Adrenal gland (tissue), 9 donors: ENCODE measurements at regions not wholly inside any gene's neighbourhood (a gene's known extent, or its start where the extent isn't known, plus 50 kb on each side); places are given as distances from the start of the nearest gene placed in this dataset.

ENCODE experiments used
- DNase-seq, 7 donors: peaks; one replicate each; pipeline ENCODE4 v3.0.0-alpha.2; 2019 to 2020
- H3K27ac ChIP-seq, 5 donors: fragments of 200-600 bp; sonication (generic) in 4 of 5; 1 replicate in 3 of 5; 2 replicates in 2 of 5; pipeline versions ENCODE4 v1.5.1 to v1.8.0; 2016 to 2020; ENCODE audit warnings: mild to moderate bottlenecking in 1 of 5
- H3K27me3 ChIP-seq: fragments of 200-600 bp; 2 replicates; pipeline ENCODE4 v1.8.0; 2021
- H3K36me3 ChIP-seq, 2 donors: fragments of 200-600 bp; replicated peaks in 1 of 2; 1 replicate in 1 of 2; 2 replicates in 1 of 2; pipeline versions ENCODE4 v1.5.1 to v1.8.0; 2018 to 2022
- H3K4me1 ChIP-seq, 2 donors: fragments of 200-600 bp; replicated peaks in 1 of 2; 1 replicate in 1 of 2; 2 replicates in 1 of 2; pipeline versions ENCODE4 v1.5.1 to v1.8.0; 2018 to 2021
- H3K4me3 ChIP-seq, 4 donors: fragments of 200-600 bp; sonication (generic) in 3 of 4; one replicate each; pipeline ENCODE4 v1.5.1; 2016 to 2018
- H3K9me3 ChIP-seq, 3 donors: fragments of 200-600 bp; sonication (generic) in 1 of 3; replicated peaks in 1 of 3; 1 replicate in 2 of 3; 2 replicates in 1 of 3; pipeline versions ENCODE4 v1.5.1 to v1.8.0; 2016 to 2021
- POLR2A ChIP-seq, 2 donors: fragments of 450-650 bp; IDR thresholded peaks; one replicate each; pipeline ENCODE4 v1.6.1; 2017; ENCODE audit warnings: antibody characterized with exemption in 2 of 2, mild to moderate bottlenecking in 2 of 2, moderate library complexity in 1 of 2
- WGBS, 4 donors: extraction: QIAGEN DNeasy Blood & Tissue Kit in 2 of 4; methylation state at CpG; one replicate each; pipeline versions ENCODE4 v1.1.5 to v1.1.7; 2013 to 2017; 5-methylcytosine and 5-hydroxymethylcytosine counted together
- intact Hi-C, 2 donors: fragments of 100-400 bp; cut with DNase I; formaldehyde crosslinking; loops; one replicate each; pipeline versions ENCODE4 v1.14.1 to v1.15.0; 2022 to 2023
- TF ChIP-seq, protein P1 (sequence below), 6 experiments: fragments of 450-650 bp in 4 of 6; fragments of 200-600 bp in 2 of 6; sonication (generic) in 1 of 6; IDR thresholded peaks; 1 replicate in 5 of 6; 2 replicates in 1 of 6; pipeline versions ENCODE4 v1.5.1 to v1.8.0; 2016 to 2021; ENCODE audit warnings: antibody characterized with exemption in 6 of 6, mild to moderate bottlenecking in 2 of 6, moderate library complexity in 1 of 6
- donor health status: healthy with polysubstance abuse.
- donor health status: Bipolar disorder and iron deficiency.
- donor health status: DM: yes; HTN: yes; CAD: no.
- donor health status: DM: no; HTN: no; CAD: no.
- donor health status: DM: no; HTN: no; CAD: no.

GRCh38 chr6:8181951-8182845 is 79.8 kb upstream of the EEF1E1 start:
- TF ChIP-seq, protein P1, sequence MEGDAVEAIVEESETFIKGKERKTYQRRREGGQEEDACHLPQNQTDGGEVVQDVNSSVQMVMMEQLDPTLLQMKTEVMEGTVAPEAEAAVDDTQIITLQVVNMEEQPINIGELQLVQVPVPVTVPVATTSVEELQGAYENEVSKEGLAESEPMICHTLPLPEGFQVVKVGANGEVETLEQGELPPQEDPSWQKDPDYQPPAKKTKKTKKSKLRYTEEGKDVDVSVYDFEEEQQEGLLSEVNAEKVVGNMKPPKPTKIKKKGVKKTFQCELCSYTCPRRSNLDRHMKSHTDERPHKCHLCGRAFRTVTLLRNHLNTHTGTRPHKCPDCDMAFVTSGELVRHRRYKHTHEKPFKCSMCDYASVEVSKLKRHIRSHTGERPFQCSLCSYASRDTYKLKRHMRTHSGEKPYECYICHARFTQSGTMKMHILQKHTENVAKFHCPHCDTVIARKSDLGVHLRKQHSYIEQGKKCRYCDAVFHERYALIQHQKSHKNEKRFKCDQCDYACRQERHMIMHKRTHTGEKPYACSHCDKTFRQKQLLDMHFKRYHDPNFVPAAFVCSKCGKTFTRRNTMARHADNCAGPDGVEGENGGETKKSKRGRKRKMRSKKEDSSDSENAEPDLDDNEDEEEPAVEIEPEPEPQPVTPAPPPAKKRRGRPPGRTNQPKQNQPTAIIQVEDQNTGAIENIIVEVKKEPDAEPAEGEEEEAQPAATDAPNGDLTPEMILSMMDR (IDR thresholded peaks at IDR 0.05), result no peak
- no peak for TF ChIP-seq POLR2A (IDR thresholded peaks at IDR 0.05)
- no peaks in the 10 kb centered on the region for H3K27me3 ChIP-seq
- intact Hi-C loops, result no loop called here
- no peak overlapping the region for H3K4me3 ChIP-seq
- H3K36me3 ChIP-seq, result no peaks in the 10 kb centered on the region
- no peaks in the 10 kb centered on the region for H3K9me3 ChIP-seq
- H3K27ac ChIP-seq, result no peak overlapping the region
- no peak for DNase-seq
- 54 to 60% (median 59%) methylated on average over 10 of the region's 10 CpGs for WGBS, 4 donors
- no peaks in the 10 kb centered on the region for H3K4me1 ChIP-seq

DNA sequence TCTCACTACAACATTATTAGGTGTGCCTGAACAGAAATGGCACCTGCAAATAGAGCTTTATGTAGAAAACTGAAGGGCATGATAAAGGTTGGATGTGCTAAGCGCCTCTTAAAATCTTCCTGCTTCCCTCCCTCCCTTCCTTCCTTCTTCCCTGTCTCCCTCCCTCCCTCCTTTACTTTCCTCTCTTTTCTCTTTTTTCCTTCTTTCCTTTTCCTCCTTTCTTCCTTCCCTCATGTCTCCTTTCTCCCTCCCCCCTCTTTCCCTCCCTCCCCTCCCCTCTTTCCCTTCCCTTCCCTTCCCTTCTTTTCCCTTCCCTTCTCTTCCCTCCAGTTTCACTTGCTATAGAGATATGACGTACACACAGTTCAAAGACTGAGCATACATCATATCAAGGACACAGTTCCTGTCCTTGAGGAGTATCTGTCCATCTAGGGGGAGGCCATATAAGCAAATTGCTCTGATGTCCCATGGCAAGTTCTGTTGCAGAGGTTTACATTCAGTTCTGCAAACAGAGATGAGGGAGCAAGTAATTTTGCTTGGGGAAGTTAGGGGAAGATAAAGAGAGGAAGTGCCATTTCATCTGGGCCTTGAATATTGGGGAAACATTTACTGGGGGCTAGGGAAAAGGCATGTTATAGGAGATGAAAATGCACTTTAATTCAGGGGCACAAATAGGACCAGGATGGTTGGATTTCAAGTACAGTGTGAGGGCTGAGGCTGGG is 79.0 kb upstream of the EEF1E1 start:
- no peaks in the 10 kb centered on the region for H3K27me3 ChIP-seq
- H3K36me3 ChIP-seq, result no peaks in the 10 kb centered on the region
- H3K4me3 ChIP-seq, result no peak overlapping the region
- intact Hi-C loops, result no loop called here
- WGBS, 4 donors, result 53 to 61% (median 59%) methylated on average over 2 of the region's 2 CpGs
- DNase-seq, result no peak
- TF ChIP-seq POLR2A (IDR thresholded peaks at IDR 0.05), result no peak
- TF ChIP-seq, protein P1 (IDR thresholded peaks at IDR 0.05), result no peak
- no peaks in the 10 kb centered on the region for H3K9me3 ChIP-seq
- no peaks in the 10 kb centered on the region for H3K4me1 ChIP-seq
- no peak overlapping the region for H3K27ac ChIP-seq

- H3K27ac ChIP-seq, result no peak overlapping the region
- intact Hi-C loops, result no loop called here
- H3K27me3 ChIP-seq, result no peaks in the 10 kb centered on the region
- no peaks in the 10 kb centered on the region for H3K9me3 ChIP-seq
- DNase-seq, result no peak
- no peaks in the 10 kb centered on the region for H3K4me1 ChIP-seq
- WGBS, 4 donors, result 46 to 62% (median 53%) methylated on average over 11 of the region's 11 CpGs
- H3K36me3 ChIP-seq, result no peaks in the 10 kb centered on the region
- TF ChIP-seq, protein P1 (IDR thresholded peaks at IDR 0.05), result no peak
- TF ChIP-seq POLR2A (IDR thresholded peaks at IDR 0.05), result no peak
- no peak overlapping the region for H3K4me3 ChIP-seq
Measured at GRCh38 chr6:8180327-8181159, 78.2 kb upstream of the EEF1E1 start.

DNA sequence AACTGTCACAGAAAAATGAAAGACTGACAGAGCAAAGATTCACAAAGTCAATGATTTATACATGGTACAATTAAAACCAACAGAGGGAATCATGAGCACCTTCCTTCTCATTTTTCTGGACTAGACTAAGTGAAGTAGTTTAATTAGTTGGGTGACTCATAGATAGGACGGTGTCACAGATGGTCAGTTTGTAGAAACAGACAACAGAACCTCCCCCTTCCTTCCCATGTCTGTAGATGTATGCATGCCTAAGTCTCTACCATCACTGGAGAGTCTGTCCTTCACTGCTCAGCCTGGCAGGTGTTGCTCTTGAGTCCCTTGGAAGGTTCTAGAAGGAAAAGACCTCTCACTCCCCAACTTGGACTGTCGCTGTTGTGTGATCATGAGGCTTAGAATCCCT is 75.4 kb upstream of the EEF1E1 start:
- no peak overlapping the region for H3K27ac ChIP-seq
- TF ChIP-seq, protein P1 (IDR thresholded peaks at IDR 0.05), result no peak
- TF ChIP-seq POLR2A (IDR thresholded peaks at IDR 0.05), result no peak
- no peaks in the 10 kb centered on the region for H3K4me1 ChIP-seq
- H3K9me3 ChIP-seq, result no peaks in the 10 kb centered on the region
- 80 to 100% (median 90%) methylated on average over 2 of the region's 2 CpGs for WGBS, 4 donors
- DNase-seq, result no peak
- intact Hi-C loops, result no loop called here
- H3K27me3 ChIP-seq, result no peaks in the 10 kb centered on the region
- H3K4me3 ChIP-seq, result no peak overlapping the region
- H3K36me3 ChIP-seq, result no peaks in the 10 kb centered on the region
